Pancreas (tissue), 10 donors: ENCODE measurements at regions not wholly inside any gene's neighbourhood (a gene's known extent, or its start where the extent isn't known, plus 50 kb on each side); places are given as distances from the start of the nearest gene placed in this dataset.
"Not testable (repeated sequence)": the region's sequence is repeated elsewhere in the genome, so short reads cannot be mapped to it uniquely, and the experiment has no call there.

ENCODE experiments used
- ATAC-seq, 4 donors: fragments of 200-7000 bp; cut with Tn5 transposase; one replicate each; pipeline versions ENCODE4 v1.8.0 to v1.9.1; 2020; ENCODE audit warnings: mild to moderate bottlenecking in 4 of 4, moderate library complexity in 4 of 4
- DNase-seq, 6 donors: peaks; one replicate each; pipeline ENCODE4 v3.0.0-alpha.2; 2020
- FAIRE-seq: peaks from 2 replicates; lab custom pipeline; 2012; peaks lifted over from hg19 to GRCh38; lab: Jason Lieb, UNC
- H3K27ac ChIP-seq, 4 donors: fragments of 200-600 bp; sonication (generic); 1 replicate in 3 of 4; 2 replicates in 1 of 4; pipeline versions ENCODE4 v1.5.0 to v1.8.0; 2020
- H3K27me3 ChIP-seq, 4 donors: fragments of 200-600 bp; one replicate each; pipeline ENCODE4 v1.8.0; 2021
- H3K36me3 ChIP-seq, 3 donors: fragments of 200-600 bp; sonication (generic) in 1 of 3; one replicate each; pipeline versions ENCODE4 v1.5.0 to v1.8.0; 2020 to 2021
- H3K4me1 ChIP-seq, 3 donors: fragments of 200-600 bp; one replicate each; pipeline ENCODE4 v1.8.0; 2021
- H3K4me3 ChIP-seq, 4 donors: fragments of 200-600 bp; sonication (generic) in 2 of 4; one replicate each; pipeline versions ENCODE4 v1.5.0 to v1.8.0; 2020 to 2021
- H3K9me3 ChIP-seq, 4 donors: fragments of 200-600 bp; one replicate each; pipeline ENCODE4 v1.8.0; 2021
- CTCF ChIP-seq, 4 donors: fragments of 200-600 bp; sonication (generic) in 3 of 4; IDR thresholded peaks; one replicate each; pipeline versions ENCODE4 v1.5.0 to v1.8.0; 2021; ENCODE audit warnings: antibody characterized with exemption in 4 of 4
- WGBS, 2 donors: extraction: QIAGEN DNeasy Blood & Tissue Kit; methylation state at CpG; one replicate each; pipeline ENCODE4 v1.1.7; 2013; 5-methylcytosine and 5-hydroxymethylcytosine counted together
- intact Hi-C, 3 donors: fragments of 100-400 bp; cut with DNase I; formaldehyde crosslinking; loops; one replicate each; pipeline versions ENCODE4 v1.11.1 to v1.14.2; 2022
- donor health status: healthy with polysubstance abuse.
- donor health status: DM: no; HTN: no; CAD: no; lungs with moderate emphysema.
- donor health status: DM: no; HTN: no; CAD: no.
- donor health status: control.
- donor health status: control.
- donor health status: Bipolar disorder and iron deficiency.
- donor health status: DM: yes; HTN: yes; CAD: no.
- donor health status: DM: no; HTN: no; CAD: no.
- donor health status: DM: no; HTN: no; CAD: no.
- donor health status: DM: yes; HTN: yes; CAD: no.

- 90% methylated on average over 4 of the region's 4 CpGs for WGBS, 2 donors
- Histone ChIP-seq H3K27ac (no peak overlapping the region), H3K27me3 (no peaks in the 10 kb centered on the region), H3K4me1 (no peaks in the 10 kb centered on the region), H3K9me3 (no peaks in the 10 kb centered on the region), H3K4me3 (no peak overlapping the region), H3K36me3 (no peaks in the 10 kb centered on the region)
- TF ChIP-seq CTCF (IDR thresholded peaks at IDR 0.05) = no peak
- intact Hi-C loops = no loop called here
- no peak for ATAC-seq
- DNase-seq = no peak
- FAIRE-seq = no peak
These were observed 103.7 kb downstream of the SKIDA1 start for GRCh38 chr10:21421794-21422193.

GRCh38 chr10:21421016-21421415, 104.5 kb downstream of the SKIDA1 start:
- ATAC-seq (no peak), FAIRE-seq (no peak), DNase-seq (no peak)
- H3K27me3 ChIP-seq = no peaks in the 10 kb centered on the region
- H3K4me3 ChIP-seq = no peak overlapping the region
- H3K36me3 ChIP-seq = no peaks in the 10 kb centered on the region
- H3K9me3 ChIP-seq = no peaks in the 10 kb centered on the region
- no peaks in the 10 kb centered on the region for H3K4me1 ChIP-seq
- TF ChIP-seq CTCF (IDR thresholded peaks at IDR 0.05) = no peak
- H3K27ac ChIP-seq = no peak overlapping the region
- intact Hi-C loops = no loop called here
- 42 to 44% methylated on average over 2 of the region's 2 CpGs for WGBS, 2 donors

- H3K36me3 ChIP-seq, FAIRE-seq, H3K27ac ChIP-seq, H3K9me3 ChIP-seq, ATAC-seq, H3K27me3 ChIP-seq, H3K4me1 ChIP-seq, H3K4me3 ChIP-seq, intact Hi-C loops, DNase-seq: not testable (repeated sequence)
- 83 to 90% methylated on average over 5 of the region's 5 CpGs for WGBS, 2 donors
These were observed 106.4 kb downstream of the SKIDA1 start for GRCh38 chr10:21418981-21419576.

GRCh38 chr10:21417172-21417712, 108.2 kb downstream of the SKIDA1 start:
- no peak for TF ChIP-seq CTCF (IDR thresholded peaks at IDR 0.05)
- H3K4me3 ChIP-seq = no peak overlapping the region
- ATAC-seq = no peak
- H3K27ac ChIP-seq = no peak overlapping the region
- no peak for DNase-seq
- no peaks in the 10 kb centered on the region for H3K27me3 ChIP-seq
- intact Hi-C loops = no loop called here
- no peaks in the 10 kb centered on the region for H3K36me3 ChIP-seq
- no peaks in the 10 kb centered on the region for H3K4me1 ChIP-seq
- no peak for FAIRE-seq
- no peaks in the 10 kb centered on the region for H3K9me3 ChIP-seq
- 70 to 88% methylated on average over 6 of the region's 6 CpGs for WGBS, 2 donors

- no peaks in the 10 kb centered on the region for H3K4me1 ChIP-seq
- FAIRE-seq = no peak
- H3K9me3 ChIP-seq = no peaks in the 10 kb centered on the region
- 57 to 75% methylated on average over 2 of the region's 2 CpGs for WGBS, 2 donors
- intact Hi-C loops = no loop called here
- H3K27ac ChIP-seq = no peak overlapping the region
- no peak for DNase-seq
- ATAC-seq = no peak
- no peaks in the 10 kb centered on the region for H3K27me3 ChIP-seq
- no peak overlapping the region for H3K4me3 ChIP-seq
- no peaks in the 10 kb centered on the region for H3K36me3 ChIP-seq
- no peak for TF ChIP-seq CTCF (IDR thresholded peaks at IDR 0.05)
These were observed 111.8 kb downstream of the SKIDA1 start for GRCh38 chr10:21413680-21414079.
